ENCODE measurements at regions not wholly inside any gene's neighbourhood (a gene's known extent, or its start where the extent isn't known, plus 50 kb on each side); places are given as distances from the start of the nearest gene placed in this dataset.

DNA sequence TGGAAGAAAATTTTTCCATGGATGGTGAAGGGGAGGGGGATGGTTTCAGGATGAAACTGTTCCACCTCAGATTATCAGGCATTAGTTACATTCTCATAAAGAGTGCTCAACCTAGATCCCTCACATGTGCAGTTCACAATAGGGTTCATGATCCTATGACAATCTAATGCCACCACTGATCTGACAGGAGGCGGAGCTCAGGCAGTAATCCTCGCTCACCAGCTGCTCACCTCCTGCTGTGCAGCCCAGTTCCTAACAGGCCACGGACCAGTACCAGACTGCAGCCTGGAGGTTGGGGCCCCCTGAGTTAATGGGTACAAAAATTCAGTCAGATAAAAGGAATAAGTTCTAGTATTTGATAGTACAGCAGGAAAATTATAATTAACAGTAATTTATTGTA lies 337.2 kb downstream of the NPR3 start:
- Histone ChIP-seq H3K9me1 (ENCODE audit: control insufficient read depth, extremely low read depth, insufficient read depth, low read length) (no peaks in the 10 kb centered on the region), H3K36me3 (ENCODE audit: control insufficient read depth in 2 of 2, extremely low read depth in 1 of 2, insufficient read depth in 2 of 2, low read length in 2 of 2) (no peaks in the 10 kb centered on the region), H4K20me1 (ENCODE audit: control insufficient read depth, extremely low read depth, insufficient read depth, low read length) (no peaks in the 10 kb centered on the region), H3K27ac (ENCODE audit: control insufficient read depth, insufficient read depth, low read length) (no peak overlapping the region), H3K4me3 (ENCODE audit: control insufficient read depth in 2 of 3, extremely low read depth in 1 of 3, insufficient read depth in 2 of 3, low read depth in 1 of 3, low read length in 3 of 3) (no peak overlapping the region), H3K9ac (ENCODE audit: control insufficient read depth, extremely low read depth, insufficient read depth, low read length) (no peak overlapping the region), H3K79me2 (ENCODE audit: control insufficient read depth, insufficient read depth, low read length) (no peaks in the 10 kb centered on the region), H3K4me2 (ENCODE audit: control insufficient read depth, extremely low read depth, insufficient read depth, low read depth, low read length) (no peak overlapping the region), H2AFZ (ENCODE audit: control insufficient read depth, low read length) (no peak overlapping the region), H3K4me1 (ENCODE audit: control insufficient read depth, extremely low read depth, insufficient read depth, low read length) (peaks cover 19% of the 10 kb centered on the region), H3K27me3 (ENCODE audit: control insufficient read depth, extremely low read depth, insufficient read depth, low read length) (no peaks in the 10 kb centered on the region), H3K9me3 (ENCODE audit: control insufficient read depth, low read depth, low read length) (no peaks in the 10 kb centered on the region)
- dilution Hi-C loops (cut with MboI; ENCODE audit: extremely low pct_ligation_motif_present, low sequenced_read_pairs) = no loop called here
- FAIRE-seq = no peak
- no peak for DNase-seq (ENCODE audit: low read depth, low spot score)
- no peak for TF ChIP-seq EZH2 (IDR thresholded peaks at IDR 0.05; ENCODE audit: low read length)
- TF ChIP-seq, protein P1, sequence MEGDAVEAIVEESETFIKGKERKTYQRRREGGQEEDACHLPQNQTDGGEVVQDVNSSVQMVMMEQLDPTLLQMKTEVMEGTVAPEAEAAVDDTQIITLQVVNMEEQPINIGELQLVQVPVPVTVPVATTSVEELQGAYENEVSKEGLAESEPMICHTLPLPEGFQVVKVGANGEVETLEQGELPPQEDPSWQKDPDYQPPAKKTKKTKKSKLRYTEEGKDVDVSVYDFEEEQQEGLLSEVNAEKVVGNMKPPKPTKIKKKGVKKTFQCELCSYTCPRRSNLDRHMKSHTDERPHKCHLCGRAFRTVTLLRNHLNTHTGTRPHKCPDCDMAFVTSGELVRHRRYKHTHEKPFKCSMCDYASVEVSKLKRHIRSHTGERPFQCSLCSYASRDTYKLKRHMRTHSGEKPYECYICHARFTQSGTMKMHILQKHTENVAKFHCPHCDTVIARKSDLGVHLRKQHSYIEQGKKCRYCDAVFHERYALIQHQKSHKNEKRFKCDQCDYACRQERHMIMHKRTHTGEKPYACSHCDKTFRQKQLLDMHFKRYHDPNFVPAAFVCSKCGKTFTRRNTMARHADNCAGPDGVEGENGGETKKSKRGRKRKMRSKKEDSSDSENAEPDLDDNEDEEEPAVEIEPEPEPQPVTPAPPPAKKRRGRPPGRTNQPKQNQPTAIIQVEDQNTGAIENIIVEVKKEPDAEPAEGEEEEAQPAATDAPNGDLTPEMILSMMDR (optimal IDR thresholded peaks at IDR 0.05 in 1 of 3, IDR thresholded peaks at IDR 0.05 in 1 of 3, conservative IDR thresholded peaks at IDR 0.05 in 1 of 3; ENCODE audit: extremely low read depth in 1 of 3, insufficient read depth in 2 of 3, low read length in 3 of 3) = no peak

DNA sequence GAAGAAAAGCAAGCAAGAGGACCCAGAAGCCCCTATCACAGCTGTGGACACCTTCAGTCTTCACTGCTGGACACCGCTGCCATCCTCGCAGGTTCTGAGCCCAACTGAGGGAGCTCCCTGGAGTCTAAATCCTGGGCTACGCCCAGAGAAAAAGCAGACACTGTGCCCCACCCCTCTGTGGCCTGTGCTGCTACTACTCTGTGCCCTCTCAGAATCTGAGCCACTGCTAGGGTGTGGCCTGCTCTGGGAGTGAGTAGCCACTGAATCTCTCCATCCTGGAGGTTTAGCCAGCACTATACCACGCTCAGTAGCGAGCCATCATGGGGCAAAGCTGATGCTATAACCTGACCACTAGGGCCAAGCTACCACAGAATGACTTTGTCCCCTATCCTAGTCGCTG lies 338.2 kb downstream of the NPR3 start:
- H3K79me2 ChIP-seq (ENCODE audit: control insufficient read depth, insufficient read depth, low read length) = no peaks in the 10 kb centered on the region
- TF ChIP-seq EZH2 (IDR thresholded peaks at IDR 0.05; ENCODE audit: low read length) = no peak
- dilution Hi-C loops (cut with MboI; ENCODE audit: extremely low pct_ligation_motif_present, low sequenced_read_pairs) = no loop called here
- peak overlapping the region; percentile 6 for H2AFZ ChIP-seq (ENCODE audit: control insufficient read depth, low read length)
- H3K36me3 ChIP-seq (ENCODE audit: control insufficient read depth in 2 of 2, extremely low read depth in 1 of 2, insufficient read depth in 2 of 2, low read length in 2 of 2) = no peaks in the 10 kb centered on the region
- peaks cover 15% of the 10 kb centered on the region for H3K4me1 ChIP-seq (ENCODE audit: control insufficient read depth, extremely low read depth, insufficient read depth, low read length)
- no peak for DNase-seq (ENCODE audit: low read depth, low spot score)
- no peak overlapping the region for H3K9ac ChIP-seq (ENCODE audit: control insufficient read depth, extremely low read depth, insufficient read depth, low read length)
- FAIRE-seq = no peak
- H3K4me3 ChIP-seq (ENCODE audit: control insufficient read depth in 2 of 3, extremely low read depth in 1 of 3, insufficient read depth in 2 of 3, low read depth in 1 of 3, low read length in 3 of 3) = no peak overlapping the region
- no peaks in the 10 kb centered on the region for H4K20me1 ChIP-seq (ENCODE audit: control insufficient read depth, extremely low read depth, insufficient read depth, low read length)
- peak overlapping the region; percentile 2 for H3K27ac ChIP-seq (ENCODE audit: control insufficient read depth, insufficient read depth, low read length)
- H3K27me3 ChIP-seq (ENCODE audit: control insufficient read depth, extremely low read depth, insufficient read depth, low read length) = no peaks in the 10 kb centered on the region
- H3K9me3 ChIP-seq (ENCODE audit: control insufficient read depth, low read depth, low read length) = no peaks in the 10 kb centered on the region
- H3K4me2 ChIP-seq (ENCODE audit: control insufficient read depth, extremely low read depth, insufficient read depth, low read depth, low read length) = peak overlapping the region; percentile 46
- no peaks in the 10 kb centered on the region for H3K9me1 ChIP-seq (ENCODE audit: control insufficient read depth, extremely low read depth, insufficient read depth, low read length)

DNA sequence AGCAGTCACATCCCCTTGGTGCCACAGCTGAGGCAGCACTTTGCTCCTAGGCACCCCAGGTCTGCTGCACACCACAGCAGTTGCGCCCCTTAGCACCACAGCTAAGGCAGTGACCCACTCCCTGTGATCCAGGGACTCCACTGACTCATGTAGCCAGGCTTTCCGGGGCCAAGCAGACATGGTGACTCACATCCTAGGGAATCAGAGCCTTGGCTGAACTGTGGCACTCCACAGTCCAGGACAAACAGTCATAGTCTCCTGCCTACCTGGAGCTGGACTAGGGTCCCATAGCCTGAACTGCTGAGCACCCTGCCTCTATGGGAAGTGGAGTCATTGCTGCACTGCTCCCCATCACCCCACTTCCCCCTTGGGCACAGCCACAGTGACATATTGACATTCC lies 338.7 kb downstream of the NPR3 start:
- no peak overlapping the region for H3K27ac ChIP-seq (ENCODE audit: control insufficient read depth, insufficient read depth, low read length)
- no peaks in the 10 kb centered on the region for H4K20me1 ChIP-seq (ENCODE audit: control insufficient read depth, extremely low read depth, insufficient read depth, low read length)

More for the DNA sequence above, 338.7 kb downstream of the NPR3 start:
- Histone ChIP-seq H3K36me3 (ENCODE audit: control insufficient read depth in 2 of 2, extremely low read depth in 1 of 2, insufficient read depth in 2 of 2, low read length in 2 of 2) (no peaks in the 10 kb centered on the region), H3K9me3 (ENCODE audit: control insufficient read depth, low read depth, low read length) (peaks cover under 1% of the 10 kb centered on the region), H3K9ac (ENCODE audit: control insufficient read depth, extremely low read depth, insufficient read depth, low read length) (no peak overlapping the region), H3K4me1 (ENCODE audit: control insufficient read depth, extremely low read depth, insufficient read depth, low read length) (peaks cover 15% of the 10 kb centered on the region), H3K9me1 (ENCODE audit: control insufficient read depth, extremely low read depth, insufficient read depth, low read length) (no peaks in the 10 kb centered on the region), H3K4me3 (ENCODE audit: control insufficient read depth in 2 of 3, extremely low read depth in 1 of 3, insufficient read depth in 2 of 3, low read depth in 1 of 3, low read length in 3 of 3) (no peak overlapping the region), H3K4me2 (ENCODE audit: control insufficient read depth, extremely low read depth, insufficient read depth, low read depth, low read length) (peak overlapping the region; percentile 46), H3K79me2 (ENCODE audit: control insufficient read depth, insufficient read depth, low read length) (no peaks in the 10 kb centered on the region), H2AFZ (ENCODE audit: control insufficient read depth, low read length) (no peak overlapping the region), H3K27me3 (ENCODE audit: control insufficient read depth, extremely low read depth, insufficient read depth, low read length) (no peaks in the 10 kb centered on the region)
- dilution Hi-C loops (cut with MboI; ENCODE audit: extremely low pct_ligation_motif_present, low sequenced_read_pairs) = no loop called here
- TF ChIP-seq, protein P1 (optimal IDR thresholded peaks at IDR 0.05 in 1 of 3, IDR thresholded peaks at IDR 0.05 in 1 of 3, conservative IDR thresholded peaks at IDR 0.05 in 1 of 3; ENCODE audit: extremely low read depth in 1 of 3, insufficient read depth in 2 of 3, low read length in 3 of 3) = peak in 1 of 3 experiments; percentile 4
- TF ChIP-seq EZH2 (IDR thresholded peaks at IDR 0.05; ENCODE audit: low read length) = no peak
- DNase-seq (ENCODE audit: low read depth, low spot score) (peak; percentile 30), FAIRE-seq (peak; percentile 88)
